Esophagus muscularis mucosa (tissue), 4 donors: ENCODE measurements at regions not wholly inside any gene's neighbourhood (a gene's known extent, or its start where the extent isn't known, plus 50 kb on each side); places are given as distances from the start of the nearest gene placed in this dataset.

Experiments
- DNase-seq: peaks from one replicate; pipeline ENCODE4 v3.0.0-alpha.2; 2017; ENCODE audit errors: extremely low spot score
- H3K27ac ChIP-seq, 4 donors: fragments of 200-600 bp; sonication (generic); replicated peaks in 1 of 4; 1 replicate in 3 of 4; 2 replicates in 1 of 4; pipeline ENCODE4 v1.5.1; 2016 to 2019; ENCODE audit warnings: mild to moderate bottlenecking in 1 of 4
- H3K27me3 ChIP-seq, 4 donors: fragments of 200-600 bp; sonication (generic); one replicate each; pipeline versions ENCODE4 v1.5.1 to v1.6.0; 2016 to 2019
- H3K36me3 ChIP-seq, 4 donors: fragments of 200-600 bp; sonication (generic); one replicate each; pipeline ENCODE4 v1.5.1; 2016 to 2019
- H3K4me1 ChIP-seq, 4 donors: fragments of 200-600 bp; sonication (generic); one replicate each; pipeline ENCODE4 v1.5.1; 2016 to 2019
- H3K4me3 ChIP-seq, 4 donors: fragments of 200-600 bp; sonication (generic); 1 replicate in 2 of 4; 2 replicates in 2 of 4; pipeline ENCODE4 v1.5.1; 2016 to 2019; ENCODE audit warnings: mild to moderate bottlenecking in 4 of 4, moderate library complexity in 1 of 4
- H3K9me3 ChIP-seq, 4 donors: fragments of 200-600 bp; sonication (generic); 1 replicate in 3 of 4; 2 replicates in 1 of 4; pipeline ENCODE4 v1.5.1; 2016 to 2019
- EP300 ChIP-seq: sonication (generic); formaldehyde crosslinking; IDR thresholded peaks from one replicate; pipeline ENCODE4 v1.6.1; 2017; ENCODE audit warnings: antibody characterized with exemption
- POLR2A ChIP-seq: fragments of 450-650 bp; IDR thresholded peaks from one replicate; pipeline ENCODE4 v1.6.1; 2017; ENCODE audit warnings: antibody characterized with exemption, moderate library complexity, mild to moderate bottlenecking, low read depth
- POLR2AphosphoS5 ChIP-seq, 2 donors: sonication (generic); formaldehyde crosslinking; IDR thresholded peaks; one replicate each; pipeline ENCODE4 v1.6.1; 2017; ENCODE audit warnings: antibody characterized with exemption in 2 of 2
- WGBS: methylation state at CpG from one replicate; pipeline ENCODE4 v1.1.5; 2018; 5-methylcytosine and 5-hydroxymethylcytosine counted together
- intact Hi-C: fragments of 100-400 bp; cut with DNase I; formaldehyde crosslinking; loops from one replicate; pipeline ENCODE4 v1.15.1; 2023
- TF ChIP-seq, protein P1 (sequence below), 3 experiments: fragments of 200-600 bp in 2 of 3; fragments of 450-650 bp in 1 of 3; sonication (generic) in 2 of 3; IDR thresholded peaks; one replicate each; pipeline ENCODE4 v1.5.1; 2017 to 2019; ENCODE audit warnings: antibody characterized with exemption in 3 of 3, mild to moderate bottlenecking in 2 of 3, moderate library complexity in 1 of 3

DNA sequence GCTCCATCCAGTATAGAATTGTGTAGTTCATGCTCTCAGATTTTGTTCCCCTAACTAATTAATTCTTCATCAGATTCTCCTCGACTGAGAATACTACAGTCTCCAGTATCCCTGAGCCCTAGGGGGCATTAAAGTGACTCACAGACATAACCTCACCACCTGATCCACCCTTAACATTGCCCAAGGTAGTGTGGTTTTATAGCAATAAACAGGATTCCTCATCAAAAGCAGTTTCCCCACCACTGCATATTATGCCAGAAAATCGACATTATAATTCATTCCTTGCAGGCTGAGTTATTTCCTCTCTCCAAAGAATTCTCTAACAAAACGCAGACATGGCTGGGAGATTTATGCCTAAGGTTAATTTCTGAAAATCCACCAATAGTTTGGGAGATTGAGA is 1402.5 kb upstream of the CELF2 start:
- no peak overlapping the region for H3K27ac ChIP-seq
- H3K4me1 ChIP-seq = peaks cover 0 to 10% (median 4%) of the 10 kb centered on the region in 4 donors
- H3K27me3 ChIP-seq = no peaks in the 10 kb centered on the region
- H3K9me3 ChIP-seq = no peaks in the 10 kb centered on the region
- no peak for DNase-seq
- H3K36me3 ChIP-seq = no peaks in the 10 kb centered on the region
- H3K4me3 ChIP-seq = no peak overlapping the region
- TF ChIP-seq, protein P1, sequence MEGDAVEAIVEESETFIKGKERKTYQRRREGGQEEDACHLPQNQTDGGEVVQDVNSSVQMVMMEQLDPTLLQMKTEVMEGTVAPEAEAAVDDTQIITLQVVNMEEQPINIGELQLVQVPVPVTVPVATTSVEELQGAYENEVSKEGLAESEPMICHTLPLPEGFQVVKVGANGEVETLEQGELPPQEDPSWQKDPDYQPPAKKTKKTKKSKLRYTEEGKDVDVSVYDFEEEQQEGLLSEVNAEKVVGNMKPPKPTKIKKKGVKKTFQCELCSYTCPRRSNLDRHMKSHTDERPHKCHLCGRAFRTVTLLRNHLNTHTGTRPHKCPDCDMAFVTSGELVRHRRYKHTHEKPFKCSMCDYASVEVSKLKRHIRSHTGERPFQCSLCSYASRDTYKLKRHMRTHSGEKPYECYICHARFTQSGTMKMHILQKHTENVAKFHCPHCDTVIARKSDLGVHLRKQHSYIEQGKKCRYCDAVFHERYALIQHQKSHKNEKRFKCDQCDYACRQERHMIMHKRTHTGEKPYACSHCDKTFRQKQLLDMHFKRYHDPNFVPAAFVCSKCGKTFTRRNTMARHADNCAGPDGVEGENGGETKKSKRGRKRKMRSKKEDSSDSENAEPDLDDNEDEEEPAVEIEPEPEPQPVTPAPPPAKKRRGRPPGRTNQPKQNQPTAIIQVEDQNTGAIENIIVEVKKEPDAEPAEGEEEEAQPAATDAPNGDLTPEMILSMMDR (IDR thresholded peaks at IDR 0.05) = no peak
- TF ChIP-seq POLR2A = no peak
- no peak for TF ChIP-seq POLR2AphosphoS5 (IDR thresholded peaks at IDR 0.05)
- no peak for TF ChIP-seq EP300
- intact Hi-C loops = no loop called here
- 89% methylated on average over 3 of the region's 3 CpGs for WGBS

DNA sequence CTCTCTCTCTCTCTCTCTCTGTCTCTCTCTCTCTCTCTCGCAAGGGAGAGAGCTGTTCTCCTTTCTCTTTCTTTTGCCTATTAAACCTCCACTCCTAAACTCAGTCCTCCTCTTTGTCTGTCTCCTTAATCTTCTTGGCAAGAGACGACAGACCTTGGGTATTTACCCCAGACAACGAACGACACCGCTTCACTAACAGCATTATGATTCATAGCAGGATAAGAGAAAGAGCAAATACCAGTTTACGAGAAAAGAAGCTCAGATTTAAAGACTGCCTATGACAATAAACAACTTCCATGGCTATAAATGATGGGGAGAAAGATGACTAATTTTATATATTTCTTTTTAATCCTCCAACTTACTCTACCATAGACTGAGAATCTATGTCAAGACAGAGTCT is 1396.5 kb upstream of the CELF2 start:
- H3K4me3 ChIP-seq = no peak overlapping the region
- TF ChIP-seq POLR2AphosphoS5 (IDR thresholded peaks at IDR 0.05) (no peak), EP300 (no peak), POLR2A (no peak)
- TF ChIP-seq, protein P1 (IDR thresholded peaks at IDR 0.05) = no peak
- H3K4me1 ChIP-seq = peaks cover 0 to 14% (median 11%) of the 10 kb centered on the region in 4 donors
- intact Hi-C loops = no loop called here
- no peaks in the 10 kb centered on the region for H3K27me3 ChIP-seq
- no peak for DNase-seq
- no peaks in the 10 kb centered on the region for H3K36me3 ChIP-seq
- WGBS = 51% methylated on average over 6 of the region's 6 CpGs
- no peaks in the 10 kb centered on the region for H3K9me3 ChIP-seq
- H3K27ac ChIP-seq = peak overlapping the region in 1 of 4 donors; percentile 15

DNA sequence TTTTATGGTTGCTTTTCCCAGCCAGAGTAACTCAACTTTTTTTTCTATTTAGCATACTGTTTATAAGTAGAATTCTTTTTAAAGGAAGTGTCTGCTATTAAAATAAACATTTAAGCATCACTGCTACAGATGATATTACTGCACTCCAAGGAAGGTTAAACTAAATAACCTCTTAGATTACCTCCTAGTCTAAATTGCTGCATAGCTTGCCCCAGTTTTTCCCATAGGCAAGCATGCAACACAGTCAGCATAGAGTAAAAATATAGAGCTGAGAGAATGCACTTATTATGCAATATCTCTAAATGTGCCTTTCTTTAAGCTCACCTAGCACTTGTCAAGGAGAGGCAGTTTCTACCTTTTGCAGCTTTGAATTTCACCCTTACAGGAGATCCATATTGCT is 1392.4 kb upstream of the CELF2 start:
- H3K36me3 ChIP-seq = no peaks in the 10 kb centered on the region
- DNase-seq = no peak
- H3K27ac ChIP-seq = no peak overlapping the region
- H3K4me3 ChIP-seq = no peak overlapping the region
- TF ChIP-seq POLR2AphosphoS5 (IDR thresholded peaks at IDR 0.05) (no peak), POLR2A (no peak), EP300 (no peak)
- TF ChIP-seq, protein P1 (IDR thresholded peaks at IDR 0.05) = no peak
- no peaks in the 10 kb centered on the region for H3K9me3 ChIP-seq
- no peaks in the 10 kb centered on the region for H3K27me3 ChIP-seq
- intact Hi-C loops = no loop called here
- H3K4me1 ChIP-seq = peaks cover 0 to 14% (median 11%) of the 10 kb centered on the region in 4 donors

GRCh38 chr10:9634466-9634865 is 1383.2 kb upstream of the CELF2 start:
- Histone ChIP-seq H3K4me3 (no peak overlapping the region), H3K9me3 (no peaks in the 10 kb centered on the region), H3K4me1 (peaks cover 0 to 18% (median 0%) of the 10 kb centered on the region in 4 donors), H3K36me3 (no peaks in the 10 kb centered on the region), H3K27me3 (no peaks in the 10 kb centered on the region), H3K27ac (no peak overlapping the region)
- no peak for DNase-seq
- 54% methylated on average over 3 of the region's 3 CpGs for WGBS
- intact Hi-C loops = no loop called here
- no peak for TF ChIP-seq POLR2A

GRCh38 chr10:9635691-9636090 is 1382.0 kb upstream of the CELF2 start:
- H3K4me1 ChIP-seq = peaks cover 0 to 18% (median 0%) of the 10 kb centered on the region in 4 donors
- H3K4me3 ChIP-seq = no peak overlapping the region
- no peaks in the 10 kb centered on the region for H3K36me3 ChIP-seq
- H3K9me3 ChIP-seq = no peaks in the 10 kb centered on the region
- TF ChIP-seq POLR2A (no peak), EP300 (no peak), POLR2AphosphoS5 (IDR thresholded peaks at IDR 0.05) (no peak)
- TF ChIP-seq, protein P1 (IDR thresholded peaks at IDR 0.05) = no peak
- intact Hi-C loops = no loop called here
- WGBS = 36% methylated on average over 2 of the region's 2 CpGs
- DNase-seq = no peak
- H3K27me3 ChIP-seq = no peaks in the 10 kb centered on the region
- no peak overlapping the region for H3K27ac ChIP-seq
